Skeletal muscle tissue (tissue), 3 donors: ENCODE measurements at regions not wholly inside any gene's neighbourhood (a gene's known extent, or its start where the extent isn't known, plus 50 kb on each side); places are given as distances from the start of the nearest gene placed in this dataset.
"Not testable (repeated sequence)": the region's sequence is repeated elsewhere in the genome, so short reads cannot be mapped to it uniquely, and the experiment has no call there.

Experiments
- H3K27ac ChIP-seq: one replicate; pipeline ENCODE4 v1.7.0; 2013; ENCODE audit warnings: mild to moderate bottlenecking, low read depth, low read length, inconsistent platforms
- H3K27me3 ChIP-seq, 3 donors: one replicate each; pipeline ENCODE4 v1.7.0; 2013; ENCODE audit warnings: low read length in 3 of 3; ENCODE audit not compliant: control insufficient read depth in 3 of 3, insufficient read depth in 3 of 3
- H3K36me3 ChIP-seq, 3 donors: one replicate each; pipeline ENCODE4 v1.7.0; 2013; ENCODE audit warnings: low read length in 3 of 3; ENCODE audit not compliant: control insufficient read depth in 3 of 3, insufficient read depth in 3 of 3
- H3K4me1 ChIP-seq, 3 donors: one replicate each; pipeline ENCODE4 v1.7.0; 2013; ENCODE audit warnings: low read length in 3 of 3, mild to moderate bottlenecking in 3 of 3; ENCODE audit not compliant: control insufficient read depth in 3 of 3, insufficient read depth in 3 of 3
- H3K4me3 ChIP-seq, 3 donors: one replicate each; pipeline ENCODE4 v1.7.0; 2013; ENCODE audit warnings: low read length in 3 of 3
- H3K9ac ChIP-seq, 3 donors: one replicate each; pipeline ENCODE4 v1.7.0; 2013; ENCODE audit warnings: low read length in 3 of 3, mild to moderate bottlenecking in 3 of 3, moderate library complexity in 2 of 3, low read depth in 1 of 3
- H3K9me3 ChIP-seq, 3 donors: one replicate each; pipeline ENCODE4 v1.7.0; 2013; ENCODE audit warnings: low read length in 3 of 3; ENCODE audit not compliant: control insufficient read depth in 3 of 3
- donor health status: Osteomylitis.

GRCh38 chr13:30520571-30520970 is 54.8 kb upstream of the HMGB1 start:
- H3K9ac ChIP-seq, result no peak overlapping the region
- no peaks in the 10 kb centered on the region for H3K36me3 ChIP-seq

GRCh38 chr13:30523211-30523610 is 57.5 kb upstream of the HMGB1 start:
- Histone ChIP-seq H3K9ac (no peak overlapping the region), H3K9me3 (no peaks in the 10 kb centered on the region), H3K27me3 (no peaks in the 10 kb centered on the region), H3K27ac (no peak overlapping the region), H3K4me3 (no peak overlapping the region), H3K36me3 (no peaks in the 10 kb centered on the region), H3K4me1 (no peaks in the 10 kb centered on the region)

More at GRCh38 chr13:30520571-30520970, 54.8 kb upstream of the HMGB1 start:
- no peaks in the 10 kb centered on the region for H3K4me1 ChIP-seq
- no peak overlapping the region for H3K4me3 ChIP-seq
- H3K27ac ChIP-seq, result no peak overlapping the region
- H3K27me3 ChIP-seq, result no peaks in the 10 kb centered on the region
- no peaks in the 10 kb centered on the region for H3K9me3 ChIP-seq

GRCh38 chr13:30523817-30524216 is 58.1 kb upstream of the HMGB1 start:
- H3K36me3 ChIP-seq, H3K4me3 ChIP-seq, H3K9ac ChIP-seq, H3K27me3 ChIP-seq, H3K27ac ChIP-seq, H3K4me1 ChIP-seq, H3K9me3 ChIP-seq: not testable (repeated sequence)

GRCh38 chr13:30525212-30525611 is 59.5 kb upstream of the HMGB1 start:
- not testable (repeated sequence) for H3K27me3 ChIP-seq, H3K4me3 ChIP-seq

GRCh38 chr13:30526612-30527495 is 61.1 kb upstream of the HMGB1 start:
- Histone ChIP-seq H3K4me1 (no peaks in the 10 kb centered on the region), H3K4me3 (no peak overlapping the region)

More at GRCh38 chr13:30525212-30525611, 59.5 kb upstream of the HMGB1 start:
- not testable (repeated sequence) for H3K9ac ChIP-seq, H3K36me3 ChIP-seq, H3K9me3 ChIP-seq, H3K27ac ChIP-seq, H3K4me1 ChIP-seq

GRCh38 chr13:30529085-30529834 is 63.5 kb upstream of the HMGB1 start:
- H3K9me3 ChIP-seq, result no peaks in the 10 kb centered on the region
- H3K27ac ChIP-seq, result no peak overlapping the region

More at GRCh38 chr13:30526612-30527495, 61.1 kb upstream of the HMGB1 start:
- peak overlapping the region in 1 of 3 donors; percentile 33 for H3K9ac ChIP-seq
- H3K9me3 ChIP-seq, result no peaks in the 10 kb centered on the region
- no peaks in the 10 kb centered on the region for H3K36me3 ChIP-seq
- H3K27me3 ChIP-seq, result no peaks in the 10 kb centered on the region
- no peak overlapping the region for H3K27ac ChIP-seq

GRCh38 chr13:30535046-30535445 is 69.3 kb upstream of the HMGB1 start:
- Histone ChIP-seq H3K9me3 (no peaks in the 10 kb centered on the region), H3K9ac (no peak overlapping the region), H3K27ac (no peak overlapping the region), H3K4me3 (no peak overlapping the region), H3K4me1 (no peaks in the 10 kb centered on the region), H3K27me3 (no peaks in the 10 kb centered on the region), H3K36me3 (no peaks in the 10 kb centered on the region)

More at GRCh38 chr13:30529085-30529834, 63.5 kb upstream of the HMGB1 start:
- Histone ChIP-seq H3K9ac (no peak overlapping the region), H3K36me3 (no peaks in the 10 kb centered on the region), H3K4me1 (no peaks in the 10 kb centered on the region), H3K27me3 (no peaks in the 10 kb centered on the region), H3K4me3 (no peak overlapping the region)

GRCh38 chr13:30545320-30545719 is 72.4 kb upstream of the USPL1 start:
- no peaks in the 10 kb centered on the region for H3K27me3 ChIP-seq
- H3K36me3 ChIP-seq, result no peaks in the 10 kb centered on the region
- H3K4me3 ChIP-seq, result no peak overlapping the region

GRCh38 chr13:30548046-30548445 is 69.7 kb upstream of the USPL1 start:
- not testable (repeated sequence) for H3K9ac ChIP-seq, H3K27ac ChIP-seq, H3K27me3 ChIP-seq, H3K36me3 ChIP-seq, H3K4me1 ChIP-seq, H3K9me3 ChIP-seq, H3K4me3 ChIP-seq

More at GRCh38 chr13:30545320-30545719, 72.4 kb upstream of the USPL1 start:
- Histone ChIP-seq H3K4me1 (no peaks in the 10 kb centered on the region), H3K27ac (no peak overlapping the region), H3K9ac (no peak overlapping the region), H3K9me3 (no peaks in the 10 kb centered on the region)

GRCh38 chr13:30551189-30551588 is 66.5 kb upstream of the USPL1 start:
- H3K4me1 ChIP-seq, result no peaks in the 10 kb centered on the region
- no peaks in the 10 kb centered on the region for H3K9me3 ChIP-seq
- no peaks in the 10 kb centered on the region for H3K27me3 ChIP-seq
- H3K4me3 ChIP-seq, result no peak overlapping the region
- H3K27ac ChIP-seq, result no peak overlapping the region
- no peaks in the 10 kb centered on the region for H3K36me3 ChIP-seq
- no peak overlapping the region for H3K9ac ChIP-seq
